ENCODE measurements at regions not wholly inside any gene's neighbourhood (a gene's known extent, or its start where the extent isn't known, plus 50 kb on each side); places are given as distances from the start of the nearest gene placed in this dataset.
"Not testable (repeated sequence)": the region's sequence is repeated elsewhere in the genome, so short reads cannot be mapped to it uniquely, and the experiment has no call there.

DNA sequence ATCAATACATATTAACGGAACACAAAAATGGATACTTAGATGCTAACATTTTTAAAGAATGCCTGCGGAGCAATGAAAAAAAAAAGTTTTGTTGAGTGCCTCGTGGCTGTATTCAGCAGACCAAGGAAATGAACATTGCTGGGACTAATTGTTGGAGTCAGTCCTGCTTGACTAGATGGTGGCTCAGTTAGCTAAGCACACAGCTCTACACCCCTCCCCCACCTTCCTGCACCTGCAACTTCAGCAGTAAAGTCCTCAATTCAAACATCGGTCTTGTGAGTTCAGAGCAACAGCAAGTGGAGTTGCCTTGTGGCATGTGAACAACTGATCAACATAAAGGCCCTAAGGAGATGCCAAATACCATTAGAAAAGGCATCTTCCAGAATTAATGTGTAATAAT lies 326.0 kb upstream of the NPSR1 start:
- no peak for DNase-seq (ENCODE audit: low spot score)

GRCh38 chr7:34333184-34333583 lies 324.8 kb upstream of the NPSR1 start:
- DNase-seq (ENCODE audit: low spot score) = no peak

- no peak for DNase-seq (ENCODE audit: low spot score)
Measured at GRCh38 chr7:34333925-34334324, 324.1 kb upstream of the NPSR1 start.

DNA sequence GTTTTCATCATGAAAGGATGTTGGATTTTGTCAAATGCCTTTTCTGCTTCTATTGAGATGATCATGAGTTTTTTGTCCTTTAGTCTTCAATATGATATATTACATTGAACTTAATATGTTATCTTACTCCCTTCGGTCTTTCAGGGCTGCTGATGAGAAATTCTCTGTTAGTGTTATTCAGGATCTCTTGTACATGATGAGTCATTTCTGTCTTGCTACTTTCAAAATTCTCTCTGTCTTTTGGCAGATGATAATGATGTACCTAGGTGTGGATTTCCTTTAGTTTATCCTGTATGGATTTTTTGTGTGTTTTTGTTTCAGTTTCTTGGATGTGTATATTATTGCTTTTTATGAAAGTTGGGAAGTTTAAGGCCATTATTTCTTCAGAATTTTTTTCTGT lies 320.9 kb upstream of the NPSR1 start:
- DNase-seq (ENCODE audit: low spot score) = no peak

DNA sequence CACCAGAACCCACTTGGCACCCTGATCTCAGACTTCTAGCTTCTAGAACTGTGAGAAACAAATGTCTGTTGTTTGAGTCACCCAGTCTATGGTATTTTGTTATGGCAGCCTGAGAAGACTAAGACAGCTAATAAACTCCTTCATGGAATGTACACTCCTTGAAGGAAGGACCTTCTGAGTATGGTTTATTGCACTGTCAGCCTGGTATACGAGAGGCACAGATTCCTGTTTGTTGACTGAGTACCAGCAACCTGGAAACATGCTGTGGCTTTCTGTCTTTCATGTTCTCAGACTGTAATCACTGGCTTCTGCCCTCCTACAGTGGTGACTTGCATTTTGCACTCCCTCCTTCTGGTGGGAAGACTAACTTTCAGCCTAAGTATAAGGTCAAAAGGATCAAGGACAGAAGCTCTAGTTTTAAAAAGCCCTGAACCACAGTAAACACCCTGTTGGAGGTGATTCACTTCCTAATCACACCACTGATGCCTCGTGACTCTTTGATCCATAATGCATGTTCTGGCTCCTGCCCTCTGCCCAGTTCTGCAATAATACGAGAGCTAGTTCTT lies 319.0 kb upstream of the NPSR1 start:
- peak; percentile 32 for DNase-seq (ENCODE audit: low spot score)

GRCh38 chr7:34341326-34341725 lies 316.7 kb upstream of the NPSR1 start:
- no peak for DNase-seq (ENCODE audit: low spot score)

DNA sequence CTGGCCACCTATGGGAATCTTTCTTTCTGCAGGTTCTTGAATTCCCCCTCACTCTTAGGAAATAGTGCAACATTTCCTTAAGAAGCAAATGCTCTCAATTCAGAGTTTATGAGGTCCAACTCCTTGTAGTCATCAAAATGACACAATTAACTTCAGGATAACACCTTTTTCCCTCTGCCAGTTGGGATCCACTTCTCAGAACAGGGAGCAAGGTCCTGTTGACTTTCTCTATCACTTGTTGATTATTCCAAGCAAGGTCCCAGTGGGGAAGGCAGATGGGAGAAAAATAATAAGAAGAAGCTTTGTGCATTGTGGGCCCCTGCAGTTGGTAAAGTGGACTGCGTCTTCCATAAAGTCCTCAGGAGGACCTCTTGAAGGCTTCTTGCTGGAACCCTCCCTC lies 315.6 kb upstream of the NPSR1 start:
- no peak for DNase-seq (ENCODE audit: low spot score)

DNA sequence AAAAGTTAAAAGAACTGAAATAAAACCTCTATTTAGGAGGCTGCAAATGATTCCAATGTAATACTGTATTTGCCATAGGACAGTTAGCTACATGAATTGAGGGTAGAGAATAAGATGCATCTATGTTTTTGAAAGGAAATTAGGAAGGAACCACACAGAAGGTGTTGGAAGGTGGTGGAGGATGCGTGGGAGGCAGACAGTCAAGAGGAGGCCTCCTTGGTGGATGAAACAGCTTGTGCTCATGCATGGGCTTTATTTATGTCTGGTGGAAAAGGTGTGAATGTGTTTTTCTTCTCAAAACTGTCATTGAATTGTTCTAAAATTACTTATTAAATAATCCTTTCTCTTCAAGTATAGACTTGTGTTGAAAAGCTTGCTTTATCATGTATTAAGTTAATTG lies 314.4 kb upstream of the NPSR1 start:
- DNase-seq (ENCODE audit: low spot score) = no peak

- DNase-seq (ENCODE audit: low spot score) = no peak
Measured at GRCh38 chr7:34354011-34354410, 304.0 kb upstream of the NPSR1 start.

- peak; percentile 44 for DNase-seq (ENCODE audit: low spot score)
Measured at GRCh38 chr7:34354899-34355298, 303.1 kb upstream of the NPSR1 start.

DNA sequence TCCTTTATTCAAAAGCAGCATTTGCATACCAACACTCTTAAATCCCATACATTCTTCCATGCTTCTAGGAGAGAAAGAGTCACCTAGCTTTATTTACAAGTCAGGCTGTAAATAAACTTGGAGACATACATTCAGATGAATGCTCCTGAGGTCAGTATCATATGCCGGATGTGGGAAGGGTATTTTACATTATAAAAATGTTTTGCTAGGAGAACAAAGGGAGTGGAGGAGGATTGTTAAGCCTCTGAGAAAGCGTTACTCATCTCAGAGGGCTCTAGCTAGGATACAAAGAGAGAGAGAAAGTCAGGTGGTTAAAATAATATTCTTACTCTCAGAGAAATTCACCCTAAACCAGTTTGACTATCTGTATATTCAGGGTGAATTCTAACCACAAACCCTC lies 300.9 kb upstream of the NPSR1 start:
- no peak for DNase-seq (ENCODE audit: low spot score)

DNA sequence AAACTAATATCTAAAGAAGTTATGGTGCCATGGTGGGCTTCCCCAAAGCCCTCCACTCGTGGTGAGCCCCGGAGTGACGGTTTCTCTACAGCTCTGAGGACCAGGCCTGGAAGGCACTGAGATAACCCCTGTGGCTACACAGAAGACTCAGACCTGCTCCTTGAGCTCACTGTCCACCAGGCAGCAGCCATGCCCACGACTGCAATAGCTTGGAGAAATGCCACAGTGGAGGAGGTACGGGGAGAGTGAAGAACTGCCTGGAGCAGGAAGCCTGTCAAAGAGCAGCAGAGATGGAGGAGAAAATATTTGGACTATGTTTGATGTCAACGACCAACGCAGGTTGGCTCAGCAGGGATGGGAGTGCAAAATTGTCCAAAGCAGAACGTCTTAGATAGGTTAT lies 300.1 kb upstream of the NPSR1 start:
- DNase-seq (ENCODE audit: low spot score) = no peak

- DNase-seq (ENCODE audit: low spot score) = not testable (repeated sequence)
Measured at GRCh38 chr7:34358578-34358977, 299.4 kb upstream of the NPSR1 start.

DNA sequence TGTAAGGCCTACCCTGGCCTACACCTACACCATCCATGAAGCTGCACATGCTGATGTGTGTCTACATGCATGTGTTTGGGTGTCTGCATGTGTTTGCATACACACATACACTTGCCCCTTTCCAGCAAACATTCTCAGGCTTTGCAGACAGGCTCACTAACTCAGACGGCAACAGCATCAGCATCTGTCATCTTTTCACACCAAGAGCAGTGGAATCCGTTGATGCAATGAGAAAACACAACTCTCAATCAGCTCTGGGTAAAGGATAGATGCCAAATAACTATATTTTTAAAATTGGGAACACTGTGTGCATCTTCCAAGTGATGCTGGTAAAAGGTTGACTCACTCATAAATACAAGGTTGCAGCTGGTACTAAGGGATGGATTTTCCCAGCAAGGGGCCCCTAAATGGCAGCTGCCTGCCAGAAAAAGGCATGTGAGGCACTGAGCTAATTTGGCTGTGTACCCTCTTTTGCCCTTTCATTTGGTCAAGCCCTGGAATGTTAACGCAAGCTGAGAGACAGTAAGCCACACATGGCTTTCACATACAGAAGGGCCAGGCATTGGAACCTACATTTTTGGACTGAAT lies 296.3 kb upstream of the NPSR1 start:
- DNase-seq (ENCODE audit: low spot score) = no peak

- DNase-seq (ENCODE audit: low spot score) = no peak
Measured at GRCh38 chr7:34362621-34363020, 295.4 kb upstream of the NPSR1 start.

DNA sequence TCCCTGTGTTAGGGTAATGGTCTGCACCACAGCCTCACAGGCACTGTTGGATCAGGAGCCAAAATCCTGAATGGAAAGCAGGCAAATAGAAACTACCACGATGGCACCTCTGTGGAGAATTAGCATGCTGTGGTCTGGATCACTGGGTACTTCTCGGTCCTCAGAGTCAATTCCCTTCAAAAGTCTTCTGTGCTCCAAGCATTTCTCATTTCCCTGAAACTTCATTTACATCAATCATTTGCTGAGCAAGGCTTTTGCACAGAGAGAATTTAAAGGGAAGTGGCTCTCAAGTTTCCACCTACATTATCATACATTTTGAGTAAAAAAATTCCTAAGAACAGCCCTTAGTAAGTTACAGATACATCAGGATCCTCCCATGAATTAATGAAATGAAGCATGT lies 293.9 kb upstream of the NPSR1 start:
- no peak for DNase-seq (ENCODE audit: low spot score)

- DNase-seq (ENCODE audit: low spot score) = no peak
Measured at GRCh38 chr7:34365011-34365410, 293.0 kb upstream of the NPSR1 start.

DNA sequence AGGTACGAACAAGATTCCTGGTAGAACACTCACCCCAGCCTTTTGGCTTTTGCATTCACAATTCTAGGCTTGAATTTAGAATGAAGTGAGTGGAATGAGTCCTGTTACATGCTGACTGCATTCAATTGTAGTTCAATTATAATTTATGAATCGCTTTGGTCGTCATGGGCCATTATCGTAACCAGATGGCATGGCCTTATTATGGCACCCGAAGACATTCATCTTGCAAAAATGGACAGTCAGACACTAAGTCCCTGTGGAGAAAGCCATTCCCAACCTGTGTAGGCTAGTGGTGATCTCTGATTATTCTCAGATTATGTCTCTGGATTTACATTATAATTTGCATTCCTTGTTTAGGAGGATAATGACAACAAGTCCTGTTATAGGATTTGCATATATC lies 292.4 kb upstream of the NPSR1 start:
- no peak for DNase-seq (ENCODE audit: low spot score)

- no peak for DNase-seq (ENCODE audit: low spot score)
Measured at GRCh38 chr7:34371922-34372321, 286.1 kb upstream of the NPSR1 start.

- no peak for DNase-seq (ENCODE audit: low spot score)
Measured at GRCh38 chr7:34373940-34374339, 284.1 kb upstream of the NPSR1 start.

- DNase-seq (ENCODE audit: low spot score) = no peak
Measured at GRCh38 chr7:34382166-34382893, 275.7 kb upstream of the NPSR1 start.

DNA sequence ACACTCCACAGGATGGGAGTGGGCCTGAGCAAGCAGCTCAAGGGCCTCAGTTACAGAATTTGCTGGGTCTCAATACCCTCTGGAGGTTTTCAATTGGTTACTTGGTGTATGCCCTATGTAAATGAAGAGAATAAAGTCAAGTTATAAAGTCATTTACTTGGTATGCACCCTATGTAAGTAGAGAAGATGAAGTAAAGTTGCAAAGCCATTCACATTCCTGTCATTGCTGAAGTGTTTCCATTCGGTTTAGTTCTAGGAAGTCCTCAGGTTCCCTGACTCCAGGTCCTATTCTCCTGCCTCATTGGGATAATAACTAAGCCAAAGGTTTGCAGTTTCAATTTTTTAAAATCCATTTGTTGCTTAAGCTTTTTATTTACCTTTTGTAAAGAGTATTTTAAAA lies 272.6 kb upstream of the NPSR1 start:
- no peak for DNase-seq (ENCODE audit: low spot score)

DNA sequence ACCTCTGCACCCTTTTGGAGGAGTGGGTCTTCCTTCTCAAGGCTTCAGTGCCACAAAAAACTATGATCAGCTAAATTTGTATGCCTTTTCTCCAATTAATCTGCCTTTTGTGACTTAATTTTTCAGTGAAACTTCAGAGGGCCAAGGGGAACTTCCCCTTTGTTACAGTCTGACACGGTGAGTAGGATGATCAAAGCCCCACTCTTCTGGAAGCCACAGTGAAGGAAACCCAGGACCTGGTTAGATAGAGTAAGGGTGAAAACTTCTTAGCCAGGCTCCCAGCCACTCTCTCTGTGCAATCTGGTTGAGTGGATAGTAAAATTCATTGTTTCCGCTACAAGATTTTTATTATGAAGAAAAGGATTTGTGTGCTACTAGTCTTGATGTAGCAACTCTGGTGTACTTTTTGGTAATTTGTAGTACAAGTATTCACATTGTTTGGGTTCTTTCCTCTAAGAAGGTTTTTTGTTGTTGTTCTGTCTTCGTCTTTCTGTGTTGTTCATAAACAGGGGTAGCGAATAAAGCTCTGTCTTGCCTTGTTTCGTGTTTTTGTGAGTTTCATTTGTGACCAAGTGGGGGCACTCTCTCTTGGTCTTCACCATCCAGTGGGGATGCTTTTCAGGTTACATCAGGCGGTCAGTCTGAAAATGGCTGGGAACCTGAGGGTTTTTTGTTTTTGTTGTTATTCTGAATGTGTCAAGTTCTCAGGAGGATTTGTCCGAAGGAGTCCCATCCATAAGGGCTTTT lies 268.5 kb upstream of the NPSR1 start:
- DNase-seq (ENCODE audit: low spot score) = no peak

Data from H4 (cell line).